ENCODE measurements at regions not wholly inside any gene's neighbourhood (a gene's known extent, or its start where the extent isn't known, plus 50 kb on each side); places are given as distances from the start of the nearest gene placed in this dataset.

GRCh38 chr6:156639009-156639721, 138.0 kb upstream of the ARID1B start:
- H3K36me3 ChIP-seq (ENCODE audit: insufficient read depth, low read length), result no peaks in the 10 kb centered on the region
- no peaks in the 10 kb centered on the region for H3K9me2 ChIP-seq (ENCODE audit: insufficient read depth, low read length)
- H3K79me2 ChIP-seq (replicated peaks; ENCODE audit: insufficient read depth, low read length), result no peaks in the 10 kb centered on the region
- no peak overlapping the region for H3K4me3 ChIP-seq (ENCODE audit: low read length)
- H2AFZ ChIP-seq (ENCODE audit: low read depth, low read length), result no peak overlapping the region
- no peaks in the 10 kb centered on the region for H3F3A ChIP-seq (ENCODE audit: insufficient read depth, low read length, poor library complexity, severe bottlenecking)
- no peak for TF ChIP-seq EZH2 (IDR thresholded peaks at IDR 0.05; ENCODE audit: borderline replicate concordance, insufficient read depth, low read length, poor library complexity, severe bottlenecking)
- TF ChIP-seq CTCF (IDR thresholded peaks at IDR 0.05; ENCODE audit: poor library complexity, severe bottlenecking), result no peak
- no peak for TF ChIP-seq EP300 (conservative IDR thresholded peaks at IDR 0.05; ENCODE audit: poor library complexity, severe bottlenecking)
- no peak for TF ChIP-seq POLR2AphosphoS5 (IDR thresholded peaks at IDR 0.05)
- H3K27ac ChIP-seq (ENCODE audit: low read length), result no peak overlapping the region
- no peaks in the 10 kb centered on the region for H4K20me1 ChIP-seq (ENCODE audit: insufficient read depth)
- no peak overlapping the region for H3K4me2 ChIP-seq (ENCODE audit: low read length)
- no peaks in the 10 kb centered on the region for H3K27me3 ChIP-seq (ENCODE audit: insufficient read depth, low read depth, low read length)
- no peaks in the 10 kb centered on the region for H3K9me3 ChIP-seq (ENCODE audit: low read length)
- H3K9ac ChIP-seq (ENCODE audit: low read length), result no peak overlapping the region

GRCh38 chr6:156638581-156638980, 138.6 kb upstream of the ARID1B start:
- no peak overlapping the region for H3K9ac ChIP-seq (ENCODE audit: low read length)
- no peak overlapping the region for H3K4me3 ChIP-seq (ENCODE audit: low read length)
- H3F3A ChIP-seq (ENCODE audit: insufficient read depth, low read length, poor library complexity, severe bottlenecking), result no peaks in the 10 kb centered on the region
- no peaks in the 10 kb centered on the region for H3K27me3 ChIP-seq (ENCODE audit: insufficient read depth, low read depth, low read length)
- TF ChIP-seq EP300 (conservative IDR thresholded peaks at IDR 0.05; ENCODE audit: poor library complexity, severe bottlenecking) (no peak), EZH2 (IDR thresholded peaks at IDR 0.05; ENCODE audit: borderline replicate concordance, insufficient read depth, low read length, poor library complexity, severe bottlenecking) (no peak), POLR2AphosphoS5 (IDR thresholded peaks at IDR 0.05) (no peak), MXI1 (conservative IDR thresholded peaks at IDR 0.05; ENCODE audit: poor library complexity, severe bottlenecking) (no peak), TAF1 (IDR thresholded peaks at IDR 0.05; ENCODE audit: low read depth) (no peak), SMC3 (conservative IDR thresholded peaks at IDR 0.05; ENCODE audit: poor library complexity) (no peak), REST (IDR thresholded peaks at IDR 0.05; ENCODE audit: borderline replicate concordance) (no peak), RAD21 (conservative IDR thresholded peaks at IDR 0.05) (no peak), CTCF (IDR thresholded peaks at IDR 0.05; ENCODE audit: poor library complexity, severe bottlenecking) (no peak)
- no peak overlapping the region for H3K4me2 ChIP-seq (ENCODE audit: low read length)
- H3K79me2 ChIP-seq (replicated peaks; ENCODE audit: insufficient read depth, low read length), result no peaks in the 10 kb centered on the region
- no peaks in the 10 kb centered on the region for H3K36me3 ChIP-seq (ENCODE audit: insufficient read depth, low read length)
- H3K27ac ChIP-seq (ENCODE audit: low read length), result no peak overlapping the region
- no peaks in the 10 kb centered on the region for H4K20me1 ChIP-seq (ENCODE audit: insufficient read depth)
- no peaks in the 10 kb centered on the region for H3K9me2 ChIP-seq (ENCODE audit: insufficient read depth, low read length)
- no peak overlapping the region for H2AFZ ChIP-seq (ENCODE audit: low read depth, low read length)
- no peaks in the 10 kb centered on the region for H3K9me3 ChIP-seq (ENCODE audit: low read length)

All from neural cell (in vitro differentiated cells).